ENCODE measurements at regions not wholly inside any gene's neighbourhood (a gene's known extent, or its start where the extent isn't known, plus 50 kb on each side); places are given as distances from the start of the nearest gene placed in this dataset.

DNA sequence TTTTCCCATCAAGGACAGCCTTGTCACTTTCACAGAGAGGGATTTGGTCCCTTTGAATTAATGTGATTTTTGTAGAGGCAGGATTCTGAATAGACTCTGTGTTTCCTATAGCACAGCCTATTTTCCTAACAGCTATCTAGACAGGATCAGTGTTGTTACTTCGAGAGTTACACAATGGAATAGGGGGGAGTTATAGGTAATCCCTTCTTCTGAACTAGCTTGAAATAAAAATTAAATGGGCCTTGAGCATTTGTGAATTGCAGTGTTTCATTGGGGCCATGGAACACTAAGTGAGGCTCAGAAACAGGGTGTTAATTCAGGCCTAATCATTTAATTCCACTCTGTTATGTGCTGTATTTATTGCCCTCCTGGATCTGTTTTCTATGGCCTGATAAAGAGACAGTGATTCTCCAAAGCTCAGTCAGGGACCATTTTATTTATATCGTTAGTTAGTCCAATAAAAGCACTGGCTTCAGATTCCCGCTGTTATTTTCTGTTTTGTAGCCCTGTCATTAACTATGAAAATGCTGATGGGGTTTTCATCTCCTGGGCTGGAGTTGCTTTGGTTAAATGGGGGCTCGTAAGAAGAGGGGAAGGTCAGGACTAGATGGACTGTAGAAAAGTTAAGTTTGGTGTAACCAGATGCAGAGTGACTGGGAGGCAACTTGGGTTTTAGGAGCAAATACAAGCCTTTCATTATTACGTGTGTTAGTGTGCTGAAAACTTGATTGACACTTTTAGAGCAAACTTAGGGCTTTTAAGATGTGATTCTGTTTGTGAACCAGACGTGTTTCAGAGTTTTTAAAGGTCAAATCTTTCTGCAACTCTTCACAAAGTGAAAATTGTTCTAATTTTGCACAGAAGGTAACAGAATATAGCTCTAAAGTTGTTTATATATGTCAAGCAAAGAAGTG is 461.0 kb upstream of the HNRNPA3 start:
- H3K4me1 Mint-ChIP-seq = peaks cover 47% of the 10 kb centered on the region
- H3K27me3 Mint-ChIP-seq (ENCODE audit: low read depth) = no peaks in the 10 kb centered on the region

DNA sequence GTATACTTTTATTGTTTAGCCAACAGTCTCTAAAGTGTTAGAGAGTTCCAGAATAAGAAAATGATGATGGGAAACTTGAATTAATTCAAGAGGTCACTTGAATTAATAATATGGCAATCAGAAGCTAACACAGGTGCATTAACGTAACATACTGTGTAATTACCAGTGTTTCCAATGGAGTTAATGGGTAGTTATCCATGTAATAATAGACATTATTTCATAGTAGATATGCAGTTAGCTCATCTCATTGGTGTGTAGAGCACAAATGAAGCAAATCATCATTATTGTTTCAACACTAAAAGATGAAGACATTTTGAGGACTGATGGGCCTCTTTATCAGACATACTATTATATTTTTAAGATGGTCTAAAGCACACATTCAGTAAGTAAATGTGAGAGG is 460.3 kb upstream of the HNRNPA3 start:
- no peak for DNase-seq (ENCODE audit: low spot score in 2 of 2, unreplicated experiment in 2 of 2)
- Mint-ChIP-seq H3K9me3 (no peaks in the 10 kb centered on the region), H3K27ac (no peak overlapping the region), H3K36me3 (no peaks in the 10 kb centered on the region), H3K27me3 (ENCODE audit: low read depth) (no peaks in the 10 kb centered on the region), H3K4me3 (no peak overlapping the region), H3K4me1 (peaks cover 40% of the 10 kb centered on the region)
- no peak for TF ChIP-seq CTCF (IDR thresholded peaks at IDR 0.05; ENCODE audit: unreplicated experiment)

More for the DNA sequence above, 461.0 kb upstream of the HNRNPA3 start:
- no peak for DNase-seq (ENCODE audit: low spot score in 2 of 2, unreplicated experiment in 2 of 2)
- Mint-ChIP-seq H3K4me3 (no peak overlapping the region), H3K27ac (no peak overlapping the region), H3K9me3 (no peaks in the 10 kb centered on the region), H3K36me3 (no peaks in the 10 kb centered on the region)
- no peak for TF ChIP-seq CTCF (IDR thresholded peaks at IDR 0.05; ENCODE audit: unreplicated experiment)

DNA sequence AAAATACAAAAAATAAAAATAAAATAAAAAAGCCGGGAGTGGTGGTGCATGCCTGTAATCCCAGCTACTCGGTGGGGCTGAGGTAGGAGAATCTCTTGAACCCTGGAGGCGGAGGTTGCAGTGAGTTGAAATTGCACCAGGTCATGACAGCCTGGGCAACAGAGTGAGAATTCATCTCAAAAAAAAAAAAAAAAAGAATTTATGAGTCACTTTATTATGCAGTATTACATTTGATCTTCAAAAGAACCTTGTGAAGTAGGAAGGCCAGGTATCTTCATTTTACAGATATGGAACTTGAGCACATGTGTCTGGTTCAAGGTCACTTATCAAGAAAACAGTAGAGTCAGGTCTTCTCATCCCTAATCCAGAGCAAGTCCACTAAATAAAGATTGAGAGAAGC is 459.4 kb upstream of the HNRNPA3 start:
- H3K36me3 Mint-ChIP-seq = no peaks in the 10 kb centered on the region
- DNase-seq (ENCODE audit: low spot score in 2 of 2, unreplicated experiment in 2 of 2) = no peak
- no peaks in the 10 kb centered on the region for H3K9me3 Mint-ChIP-seq
- H3K4me3 Mint-ChIP-seq = no peak overlapping the region
- TF ChIP-seq CTCF (IDR thresholded peaks at IDR 0.05; ENCODE audit: unreplicated experiment) = no peak
- peaks cover 41% of the 10 kb centered on the region for H3K4me1 Mint-ChIP-seq
- H3K27ac Mint-ChIP-seq = no peak overlapping the region
- no peaks in the 10 kb centered on the region for H3K27me3 Mint-ChIP-seq (ENCODE audit: low read depth)

- TF ChIP-seq CTCF (IDR thresholded peaks at IDR 0.05; ENCODE audit: unreplicated experiment) = no peak
- H3K9me3 Mint-ChIP-seq = no peaks in the 10 kb centered on the region
- DNase-seq (ENCODE audit: low spot score in 2 of 2, unreplicated experiment in 2 of 2) = no peak
- H3K27me3 Mint-ChIP-seq (ENCODE audit: low read depth) = no peaks in the 10 kb centered on the region
- no peak overlapping the region for H3K27ac Mint-ChIP-seq
- H3K4me1 Mint-ChIP-seq = peaks cover 34% of the 10 kb centered on the region
- H3K4me3 Mint-ChIP-seq = no peak overlapping the region
- no peaks in the 10 kb centered on the region for H3K36me3 Mint-ChIP-seq
Observed at GRCh38 chr2:176753752-176754474, 458.7 kb upstream of the HNRNPA3 start.

DNA sequence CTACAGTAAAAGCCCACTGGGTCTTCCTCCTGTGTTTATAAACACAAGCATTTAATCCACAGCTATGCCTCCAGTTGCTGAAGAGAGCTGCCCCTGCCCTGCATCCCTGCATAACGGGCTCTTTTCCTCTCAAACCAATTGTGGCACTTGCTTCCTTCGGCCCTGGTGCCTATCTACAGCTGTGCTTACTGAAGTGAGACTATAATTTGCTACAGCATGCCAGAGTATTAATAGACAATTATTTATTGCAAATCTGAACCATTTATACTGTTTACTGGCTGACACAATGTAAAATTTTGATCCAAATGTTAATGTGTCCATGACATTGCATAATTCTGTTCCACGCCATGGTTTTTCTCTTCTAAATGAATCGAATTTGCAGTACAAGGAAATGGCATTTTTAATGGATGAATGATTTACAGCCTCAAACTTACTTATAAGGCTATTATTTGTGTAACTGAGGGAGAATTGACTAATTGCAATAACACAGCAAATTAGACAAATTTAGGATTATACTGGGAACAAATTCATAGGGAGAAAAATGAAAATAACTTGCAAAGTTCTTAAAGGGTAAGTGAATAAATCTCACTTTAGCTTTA is 457.0 kb upstream of the HNRNPA3 start:
- Mint-ChIP-seq H3K9me3 (no peaks in the 10 kb centered on the region), H3K4me1 (peaks cover 26% of the 10 kb centered on the region)

More for the DNA sequence above, 457.0 kb upstream of the HNRNPA3 start:
- Mint-ChIP-seq H3K27ac (no peak overlapping the region), H3K36me3 (no peaks in the 10 kb centered on the region), H3K27me3 (ENCODE audit: low read depth) (peaks cover 3% of the 10 kb centered on the region), H3K4me3 (no peak overlapping the region)
- no peak for TF ChIP-seq CTCF (IDR thresholded peaks at IDR 0.05; ENCODE audit: unreplicated experiment)
- DNase-seq (ENCODE audit: low spot score in 2 of 2, unreplicated experiment in 2 of 2) = no peak
